MG63 (cell line): ENCODE measurements at regions not wholly inside any gene's neighbourhood (a gene's known extent, or its start where the extent isn't known, plus 50 kb on each side); places are given as distances from the start of the nearest gene placed in this dataset.
"Not testable (repeated sequence)": the region's sequence is repeated elsewhere in the genome, so short reads cannot be mapped to it uniquely, and the experiment has no call there.

Experiments used
- DNase-seq: peaks from one replicate; pipeline ENCODE4 v3.0.0-alpha.2; 2020
- H3K27me3 ChIP-seq: fragments of 250-450 bp; sonication (Bioruptor Pico); 2 replicates; pipeline ENCODE4 v1.5.1; 2020; ENCODE audit warnings: mild to moderate bottlenecking, moderate library complexity
- H3K36me3 ChIP-seq: fragments of 250-450 bp; sonication (Bioruptor Pico); 2 replicates; pipeline ENCODE4 v1.5.1; 2020; ENCODE audit warnings: mild to moderate bottlenecking, moderate library complexity
- H3K4me3 ChIP-seq: fragments of 250-450 bp; sonication (Bioruptor Pico); 2 replicates; pipeline ENCODE4 v1.5.1; 2020; ENCODE audit warnings: mild to moderate bottlenecking, moderate library complexity
- H3K9me3 ChIP-seq: fragments of 250-450 bp; sonication (Bioruptor Pico); 2 replicates; pipeline ENCODE4 v1.5.1; 2020; ENCODE audit warnings: mild to moderate bottlenecking, moderate library complexity

GRCh38 chr20:47993817-47994216 is 208.5 kb upstream of the SULF2 start:
- no peaks in the 10 kb centered on the region for H3K27me3 ChIP-seq
- H3K4me3 ChIP-seq: no peak overlapping the region
- H3K9me3 ChIP-seq: peaks cover 7% of the 10 kb centered on the region
- no peak for DNase-seq
- H3K36me3 ChIP-seq: no peaks in the 10 kb centered on the region

- Histone ChIP-seq H3K9me3 (peaks cover 7% of the 10 kb centered on the region), H3K27me3 (no peaks in the 10 kb centered on the region), H3K36me3 (no peaks in the 10 kb centered on the region), H3K4me3 (no peak overlapping the region)
- no peak for DNase-seq
These were observed 207.9 kb upstream of the SULF2 start for GRCh38 chr20:47993035-47993755.

- H3K27me3 ChIP-seq: no peaks in the 10 kb centered on the region
- H3K36me3 ChIP-seq: no peaks in the 10 kb centered on the region
These were observed 206.7 kb upstream of the SULF2 start for GRCh38 chr20:47991875-47992488.

GRCh38 chr20:47990507-47991150 is 205.3 kb upstream of the SULF2 start:
- no peaks in the 10 kb centered on the region for H3K36me3 ChIP-seq
- DNase-seq: no peak
- H3K27me3 ChIP-seq: no peaks in the 10 kb centered on the region
- no peak overlapping the region for H3K4me3 ChIP-seq
- H3K9me3 ChIP-seq: peaks cover 7% of the 10 kb centered on the region

More at GRCh38 chr20:47991875-47992488, 206.7 kb upstream of the SULF2 start:
- H3K4me3 ChIP-seq: no peak overlapping the region
- peaks cover 7% of the 10 kb centered on the region for H3K9me3 ChIP-seq
- DNase-seq: peak; percentile 76

GRCh38 chr20:47989957-47990356 is 204.7 kb upstream of the SULF2 start:
- H3K9me3 ChIP-seq: peaks cover 7% of the 10 kb centered on the region
- no peaks in the 10 kb centered on the region for H3K27me3 ChIP-seq
- H3K4me3 ChIP-seq: no peak overlapping the region
- no peaks in the 10 kb centered on the region for H3K36me3 ChIP-seq
- no peak for DNase-seq

GRCh38 chr20:47988676-47989075 is 203.4 kb upstream of the SULF2 start:
- no peaks in the 10 kb centered on the region for H3K27me3 ChIP-seq
- no peaks in the 10 kb centered on the region for H3K36me3 ChIP-seq
- no peak overlapping the region for H3K4me3 ChIP-seq
- DNase-seq: no peak
- peaks cover 7% of the 10 kb centered on the region for H3K9me3 ChIP-seq

- no peaks in the 10 kb centered on the region for H3K9me3 ChIP-seq
- peak; percentile 77 for DNase-seq
These were observed 200.0 kb upstream of the SULF2 start for GRCh38 chr20:47985092-47985850.

GRCh38 chr20:47984437-47984836 is 199.2 kb upstream of the SULF2 start:
- no peaks in the 10 kb centered on the region for H3K36me3 ChIP-seq

More at GRCh38 chr20:47985092-47985850, 200.0 kb upstream of the SULF2 start:
- Histone ChIP-seq H3K36me3 (no peaks in the 10 kb centered on the region), H3K27me3 (no peaks in the 10 kb centered on the region), H3K4me3 (no peak overlapping the region)

GRCh38 chr20:47983642-47984041 is 198.4 kb upstream of the SULF2 start:
- not testable (repeated sequence) for H3K36me3 ChIP-seq, H3K27me3 ChIP-seq, H3K9me3 ChIP-seq, DNase-seq, H3K4me3 ChIP-seq

More at GRCh38 chr20:47984437-47984836, 199.2 kb upstream of the SULF2 start:
- Histone ChIP-seq H3K4me3 (no peak overlapping the region), H3K9me3 (no peaks in the 10 kb centered on the region), H3K27me3 (no peaks in the 10 kb centered on the region)
- DNase-seq: no peak

- no peaks in the 10 kb centered on the region for H3K9me3 ChIP-seq
- no peaks in the 10 kb centered on the region for H3K36me3 ChIP-seq
- H3K27me3 ChIP-seq: no peaks in the 10 kb centered on the region
- no peak overlapping the region for H3K4me3 ChIP-seq
- DNase-seq: no peak
These were observed 197.5 kb upstream of the SULF2 start for GRCh38 chr20:47982574-47983360.

- Histone ChIP-seq H3K36me3 (no peaks in the 10 kb centered on the region), H3K9me3 (no peaks in the 10 kb centered on the region), H3K27me3 (no peaks in the 10 kb centered on the region), H3K4me3 (no peak overlapping the region)
- no peak for DNase-seq
These were observed 195.9 kb upstream of the SULF2 start for GRCh38 chr20:47981222-47981621.

GRCh38 chr20:47980336-47981177 is 195.3 kb upstream of the SULF2 start:
- Histone ChIP-seq H3K27me3 (no peaks in the 10 kb centered on the region), H3K9me3 (no peaks in the 10 kb centered on the region), H3K4me3 (no peak overlapping the region), H3K36me3 (no peaks in the 10 kb centered on the region)
- no peak for DNase-seq

GRCh38 chr20:47979361-47980095 is 194.2 kb upstream of the SULF2 start:
- H3K4me3 ChIP-seq, H3K27me3 ChIP-seq, DNase-seq, H3K9me3 ChIP-seq, H3K36me3 ChIP-seq: not testable (repeated sequence)

- not testable (repeated sequence) for H3K36me3 ChIP-seq, H3K4me3 ChIP-seq, H3K27me3 ChIP-seq, H3K9me3 ChIP-seq, DNase-seq
These were observed 193.3 kb upstream of the SULF2 start for GRCh38 chr20:47978428-47979120.
